Ovary (tissue), 3 donors: ENCODE measurements at regions not wholly inside any gene's neighbourhood (a gene's known extent, or its start where the extent isn't known, plus 50 kb on each side); places are given as distances from the start of the nearest gene placed in this dataset.

Experiments used
- CTCF ChIP-seq, 3 donors: fragments of 450-650 bp in 2 of 3; fragments of 200-600 bp in 1 of 3; IDR thresholded peaks; one replicate each; pipeline versions ENCODE4 v1.5.1 to v1.8.0; 2016 to 2022; ENCODE audit warnings: antibody characterized with exemption in 3 of 3, mild to moderate bottlenecking in 1 of 3
- EP300 ChIP-seq: sonication (generic); formaldehyde crosslinking; IDR thresholded peaks from one replicate; pipeline ENCODE4 v1.6.1; 2017; ENCODE audit warnings: antibody characterized with exemption
- POLR2A ChIP-seq: fragments of 450-650 bp; IDR thresholded peaks from one replicate; pipeline ENCODE4 v1.6.1; 2017; ENCODE audit warnings: antibody characterized with exemption, mild to moderate bottlenecking, moderate library complexity
- donor health status: DM: no; HTN: no; CAD: no.

DNA sequence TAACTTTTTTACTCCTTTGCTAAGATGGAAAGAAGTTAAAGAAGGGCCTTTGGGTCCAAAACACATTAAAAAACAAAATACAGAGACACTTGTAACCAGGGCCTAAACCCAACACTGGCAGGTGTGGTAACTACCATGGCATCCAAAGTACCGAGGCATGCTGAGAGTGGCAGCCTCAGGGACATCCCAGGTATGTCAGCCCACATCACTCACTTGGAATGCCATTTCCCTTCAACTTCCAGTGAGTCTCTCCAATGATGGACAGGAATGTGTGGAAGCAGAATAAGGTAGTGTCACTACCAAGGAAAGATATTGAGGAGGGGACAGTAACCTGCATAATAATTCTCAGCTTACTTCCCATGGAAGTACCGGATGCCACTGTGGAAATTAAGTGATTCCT, 79.5 kb upstream of the SCOC start:
- TF ChIP-seq CTCF (IDR thresholded peaks at IDR 0.05) = no peak
- TF ChIP-seq EP300 = no peak
- TF ChIP-seq POLR2A = no peak
